OCI-LY7 (cell line): ENCODE measurements at regions not wholly inside any gene's neighbourhood (a gene's known extent, or its start where the extent isn't known, plus 50 kb on each side); places are given as distances from the start of the nearest gene placed in this dataset.

ENCODE experiments used
- BruUV-seq: library from RNA; stranded (reverse); fragments of 400-500 nt; replicated peaks from 2 replicates; lab custom pipeline; 2021; lab: Mats Ljungman, UMichigan
- CTCF ChIA-PET: fragments of 300-600 bp; sonication (Branson Sonifier 250); formaldehyde crosslinking; loops from one replicate; lab custom pipeline; 2022; ENCODE audit warnings: antibody characterized with exemption; ENCODE audit not compliant: unreplicated experiment; lab: Charles Lee
- POLR2A ChIA-PET: fragments of 300-600 bp; sonication (Branson Sonifier 250); formaldehyde crosslinking; loops from one replicate; lab custom pipeline; 2022; ENCODE audit warnings: antibody characterized with exemption; lab: Charles Lee
- DNase-seq: peaks from one replicate; pipeline ENCODE4 v3.0.0-alpha.2; 2015; ENCODE audit warnings: low spot score
- H2AFZ ChIP-seq: fragments of 200-600 bp; sonication (generic), shearing (Covaris generic); 2 replicates; pipeline ENCODE4 v1.6.1; 2014; ENCODE audit warnings: mild to moderate bottlenecking, antibody characterized with exemption, low read length, moderate library complexity
- H3K27ac ChIP-seq: fragments of 200-600 bp; sonication (generic); 2 replicates; pipeline ENCODE4 v1.5.1; 2014; ENCODE audit warnings: mixed run types, low read depth, mild to moderate bottlenecking, moderate library complexity, low read length, inconsistent platforms; ENCODE audit not compliant: poor library complexity, severe bottlenecking
- H3K36me3 ChIP-seq: fragments of 200-600 bp; sonication (generic); 2 replicates; pipeline ENCODE4 v1.6.1; 2014; ENCODE audit warnings: mild to moderate bottlenecking, antibody characterized with exemption, low read length, moderate library complexity, mixed read lengths; ENCODE audit not compliant: insufficient read depth
- H3K4me1 ChIP-seq: fragments of 200-600 bp; sonication (generic); 2 replicates; pipeline ENCODE4 v1.5.1; 2014; ENCODE audit warnings: mild to moderate bottlenecking, low read length; ENCODE audit not compliant: insufficient read depth, poor library complexity, severe bottlenecking
- H3K4me2 ChIP-seq: fragments of 200-600 bp; sonication (generic); 2 replicates; pipeline ENCODE4 v1.6.1; 2014; ENCODE audit warnings: mild to moderate bottlenecking, low read length
- H3K4me3 ChIP-seq: fragments of 200-600 bp; sonication (generic); 2 replicates; pipeline ENCODE4 v1.5.1; 2014; ENCODE audit warnings: mild to moderate bottlenecking, low read depth, low read length; ENCODE audit not compliant: poor library complexity, severe bottlenecking
- H3K79me2 ChIP-seq: fragments of 200-600 bp; sonication (generic); 2 replicates; pipeline ENCODE4 v1.6.1; 2016; ENCODE audit warnings: low read depth, mild to moderate bottlenecking, low read length, moderate library complexity, mixed read lengths; ENCODE audit not compliant: insufficient read depth
- H3K9me2 ChIP-seq: fragments of 200-600 bp; sonication (generic); 2 replicates; pipeline ENCODE4 v1.6.1; 2016; ENCODE audit warnings: mild to moderate bottlenecking, low read length, mixed read lengths; ENCODE audit not compliant: insufficient read depth
- H3K9me3 ChIP-seq: fragments of 200-600 bp; sonication (generic); 2 replicates; pipeline ENCODE4 v1.6.1; 2014; ENCODE audit warnings: mild to moderate bottlenecking, mixed run types, low read length, mixed read lengths
- H4K20me1 ChIP-seq: fragments of 200-600 bp; sonication (generic); 2 replicates; pipeline ENCODE4 v1.6.1; 2014; ENCODE audit warnings: mild to moderate bottlenecking, antibody characterized with exemption, low read length, moderate library complexity, mixed read lengths; ENCODE audit not compliant: insufficient read depth
- EZH2phosphoT487 ChIP-seq: fragments of 200-600 bp; sonication (generic); IDR thresholded peaks from 2 replicates; pipeline ENCODE4 v1.6.1; 2018; ENCODE audit warnings: low read depth, borderline replicate concordance, mild to moderate bottlenecking, mixed run types, antibody characterized with exemption, low read length, moderate library complexity, mixed read lengths
- intact Hi-C: fragments of 100-400 bp; cut with micrococcal nuclease; formaldehyde crosslinking; loops from one replicate; pipeline ENCODE4 v1.10.0; 2022; ENCODE audit not compliant: unreplicated experiment
- TF ChIP-seq, protein P1 (sequence below): fragments of 200-600 bp; sonication (generic); conservative IDR thresholded peaks from 2 replicates; pipeline ENCODE4 v1.5.1; 2014; ENCODE audit warnings: mild to moderate bottlenecking, antibody characterized with exemption, low read length, moderate library complexity, mixed read lengths

DNA sequence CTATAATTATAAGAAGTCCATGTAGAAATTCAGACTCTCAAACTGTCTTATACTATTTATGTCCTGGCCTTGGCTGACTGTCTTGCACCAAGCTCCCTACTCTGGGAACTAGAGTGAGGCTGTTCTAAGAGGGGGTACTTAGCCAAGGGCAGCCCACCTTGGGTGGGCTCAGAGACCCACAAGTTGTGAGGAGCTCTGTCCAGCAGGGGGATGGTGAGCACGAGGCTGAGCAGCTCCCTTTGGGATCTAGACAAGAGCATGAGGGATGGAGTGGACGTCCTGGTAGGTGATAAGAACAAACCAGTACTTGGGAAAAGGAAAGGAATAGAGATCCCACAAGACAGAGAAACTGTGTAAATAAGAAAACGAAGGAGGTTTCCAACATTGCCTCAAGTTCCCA lies 127.1 kb upstream of the SLC44A3 start:
- DNase-seq: no peak
- no peak overlapping the region for H2AFZ ChIP-seq
- TF ChIP-seq, protein P1, sequence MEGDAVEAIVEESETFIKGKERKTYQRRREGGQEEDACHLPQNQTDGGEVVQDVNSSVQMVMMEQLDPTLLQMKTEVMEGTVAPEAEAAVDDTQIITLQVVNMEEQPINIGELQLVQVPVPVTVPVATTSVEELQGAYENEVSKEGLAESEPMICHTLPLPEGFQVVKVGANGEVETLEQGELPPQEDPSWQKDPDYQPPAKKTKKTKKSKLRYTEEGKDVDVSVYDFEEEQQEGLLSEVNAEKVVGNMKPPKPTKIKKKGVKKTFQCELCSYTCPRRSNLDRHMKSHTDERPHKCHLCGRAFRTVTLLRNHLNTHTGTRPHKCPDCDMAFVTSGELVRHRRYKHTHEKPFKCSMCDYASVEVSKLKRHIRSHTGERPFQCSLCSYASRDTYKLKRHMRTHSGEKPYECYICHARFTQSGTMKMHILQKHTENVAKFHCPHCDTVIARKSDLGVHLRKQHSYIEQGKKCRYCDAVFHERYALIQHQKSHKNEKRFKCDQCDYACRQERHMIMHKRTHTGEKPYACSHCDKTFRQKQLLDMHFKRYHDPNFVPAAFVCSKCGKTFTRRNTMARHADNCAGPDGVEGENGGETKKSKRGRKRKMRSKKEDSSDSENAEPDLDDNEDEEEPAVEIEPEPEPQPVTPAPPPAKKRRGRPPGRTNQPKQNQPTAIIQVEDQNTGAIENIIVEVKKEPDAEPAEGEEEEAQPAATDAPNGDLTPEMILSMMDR: no peak
- no peak for TF ChIP-seq EZH2phosphoT487
- no peaks in the 10 kb centered on the region for H3K4me1 ChIP-seq
- H4K20me1 ChIP-seq: no peaks in the 10 kb centered on the region
- BruUV-seq: no TSS peak
- POLR2A ChIA-PET: no interaction called here
- H3K9me2 ChIP-seq: no peaks in the 10 kb centered on the region
- CTCF ChIA-PET: no interaction called here
- no peaks in the 10 kb centered on the region for H3K9me3 ChIP-seq
- H3K4me2 ChIP-seq: no peak overlapping the region
- no peaks in the 10 kb centered on the region for H3K36me3 ChIP-seq
- intact Hi-C loops: no loop called here
- no peaks in the 10 kb centered on the region for H3K79me2 ChIP-seq
- H3K27ac ChIP-seq: no peak overlapping the region
- no peak overlapping the region for H3K4me3 ChIP-seq

DNA sequence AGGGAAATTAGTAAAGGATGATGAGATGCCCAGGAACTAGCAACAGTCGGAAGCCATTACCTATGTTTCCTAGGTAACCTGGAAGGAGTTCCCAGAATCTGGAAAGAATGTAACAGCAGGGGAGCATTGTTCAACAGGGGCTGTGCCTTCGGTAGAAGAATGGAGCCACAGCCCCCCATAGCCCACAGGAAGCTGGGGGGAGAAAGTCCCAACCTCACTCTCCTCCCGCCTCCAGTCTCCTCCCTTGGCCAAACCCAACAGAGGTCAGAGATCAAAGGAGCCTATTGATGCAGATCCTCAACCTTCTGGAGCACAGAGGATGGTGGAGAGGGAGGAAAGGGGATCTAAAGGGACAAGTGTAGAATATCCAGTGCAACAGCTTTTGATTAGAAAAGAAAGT lies 131.5 kb upstream of the SLC44A3 start:
- Histone ChIP-seq H3K4me1 (no peaks in the 10 kb centered on the region), H3K9me3 (no peaks in the 10 kb centered on the region), H3K9me2 (no peaks in the 10 kb centered on the region), H4K20me1 (no peaks in the 10 kb centered on the region), H2AFZ (no peak overlapping the region), H3K79me2 (no peaks in the 10 kb centered on the region), H3K27ac (no peak overlapping the region), H3K4me3 (no peak overlapping the region), H3K36me3 (no peaks in the 10 kb centered on the region), H3K4me2 (no peak overlapping the region)
- TF ChIP-seq, protein P1: no peak
- TF ChIP-seq EZH2phosphoT487: no peak
- no TSS peak for BruUV-seq
- no peak for DNase-seq
- ChIA-PET POLR2A (no interaction called here), CTCF (no interaction called here)
- intact Hi-C loops: no loop called here

DNA sequence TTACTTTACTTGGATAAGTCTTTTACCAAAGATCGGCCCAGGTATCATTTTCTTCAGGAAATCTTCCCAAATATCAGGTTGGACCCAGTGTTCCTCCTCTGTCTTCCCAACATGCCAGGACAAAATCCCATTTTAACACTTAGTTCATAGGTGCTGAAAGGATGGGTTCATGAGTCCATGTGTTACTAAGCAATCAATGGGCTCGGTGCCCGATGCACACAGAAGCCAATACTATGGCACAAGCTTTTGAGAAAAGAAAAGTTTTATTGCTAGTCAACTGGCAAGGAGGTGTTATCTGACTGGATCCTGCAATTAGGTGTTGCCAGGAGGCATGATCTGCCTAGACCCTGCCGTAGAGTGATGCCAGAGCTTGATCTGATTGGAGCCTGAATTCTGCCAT lies 133.3 kb upstream of the SLC44A3 start:
- Histone ChIP-seq H2AFZ (no peak overlapping the region), H3K9me3 (no peaks in the 10 kb centered on the region), H3K9me2 (no peaks in the 10 kb centered on the region), H3K4me1 (no peaks in the 10 kb centered on the region), H3K4me3 (no peak overlapping the region), H3K36me3 (no peaks in the 10 kb centered on the region), H3K27ac (no peak overlapping the region), H4K20me1 (no peaks in the 10 kb centered on the region), H3K79me2 (no peaks in the 10 kb centered on the region), H3K4me2 (no peak overlapping the region)
- DNase-seq: no peak
- intact Hi-C loops: no loop called here
- no peak for TF ChIP-seq EZH2phosphoT487
- TF ChIP-seq, protein P1: no peak
- BruUV-seq: no TSS peak
- ChIA-PET CTCF (no interaction called here), POLR2A (no interaction called here)
